ENCODE measurements at regions not wholly inside any gene's neighbourhood (a gene's known extent, or its start where the extent isn't known, plus 50 kb on each side); places are given as distances from the start of the nearest gene placed in this dataset.

DNA sequence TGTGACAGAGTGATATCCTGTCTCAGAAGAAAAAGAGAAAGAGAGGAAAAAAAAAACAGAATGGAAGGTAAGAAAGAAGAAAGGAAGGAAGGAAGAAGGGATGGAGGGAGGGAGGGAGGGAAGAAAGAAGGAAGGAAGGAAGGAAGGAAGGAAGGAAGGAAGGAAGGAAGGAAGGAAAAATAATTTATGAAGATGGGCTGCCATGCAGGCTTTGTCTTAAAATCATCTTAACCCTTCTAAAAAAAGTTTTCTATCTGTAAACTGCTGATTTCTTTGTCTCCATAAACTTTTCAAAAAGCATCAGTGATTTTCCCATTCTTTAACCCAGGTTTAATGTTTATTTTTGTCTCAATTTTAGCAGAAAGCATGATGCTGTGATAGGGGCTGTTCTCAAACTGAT lies 1154.1 kb upstream of the CDH6 start:
- no peak for DNase-seq

DNA sequence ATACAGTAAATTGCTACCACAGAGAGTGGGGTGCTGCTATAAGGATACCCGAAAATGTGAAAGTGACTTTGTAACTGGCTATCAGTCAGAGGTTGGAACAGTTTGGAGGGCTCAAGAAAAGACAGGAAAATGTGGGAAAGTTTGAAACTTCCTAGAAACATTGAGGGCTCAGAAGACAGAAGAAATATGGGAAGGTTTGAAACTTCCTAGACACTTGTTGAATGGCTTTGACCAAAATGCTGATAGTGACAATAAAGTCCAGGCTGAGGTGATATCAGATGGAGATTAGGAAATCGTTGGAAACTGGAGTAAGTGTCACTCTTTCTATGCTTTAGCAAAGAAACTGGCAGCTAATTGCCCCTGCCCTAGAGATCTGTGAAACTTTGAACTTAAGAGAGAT lies 1158.6 kb upstream of the CDH6 start:
- no peak for DNase-seq

DNA sequence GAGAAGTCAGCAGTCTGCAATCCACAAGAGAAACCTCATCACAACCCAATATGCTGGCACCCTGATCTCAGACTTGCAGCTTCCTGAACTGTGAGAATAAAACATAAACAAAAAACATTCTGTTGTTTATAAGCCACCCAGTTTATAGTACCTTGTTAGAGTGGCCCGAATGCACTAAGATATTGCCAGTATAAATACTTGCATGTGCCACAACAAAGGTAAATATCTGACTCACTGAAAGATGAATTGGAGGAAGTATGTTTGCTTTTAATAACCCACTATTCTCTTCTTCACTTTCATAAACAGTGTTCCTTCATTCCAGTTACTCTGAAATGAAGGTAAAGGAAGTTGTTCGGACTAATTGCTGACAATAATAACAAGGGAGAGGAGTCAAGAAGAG lies 1163.4 kb upstream of the CDH6 start:
- no peak for DNase-seq

DNA sequence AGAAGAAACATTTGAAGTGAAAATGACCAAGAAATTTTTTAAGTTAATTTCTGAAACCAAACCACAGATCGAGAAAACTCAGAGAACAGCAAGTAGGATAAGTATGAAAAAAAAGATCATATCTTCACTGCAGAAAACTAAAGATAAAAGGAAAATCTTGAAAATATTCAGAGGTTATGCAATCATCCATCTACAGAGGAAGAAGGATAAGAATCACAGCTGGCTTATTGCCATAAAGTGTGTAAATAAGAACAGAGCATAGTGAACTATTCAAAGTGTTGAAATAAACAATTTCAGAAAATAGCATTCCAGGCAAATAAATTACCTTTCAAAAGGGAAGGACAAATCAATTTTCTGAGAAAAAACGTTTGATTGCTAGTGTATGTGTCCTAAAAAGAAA lies 1191.7 kb upstream of the CDH6 start:
- DNase-seq, result no peak

DNA sequence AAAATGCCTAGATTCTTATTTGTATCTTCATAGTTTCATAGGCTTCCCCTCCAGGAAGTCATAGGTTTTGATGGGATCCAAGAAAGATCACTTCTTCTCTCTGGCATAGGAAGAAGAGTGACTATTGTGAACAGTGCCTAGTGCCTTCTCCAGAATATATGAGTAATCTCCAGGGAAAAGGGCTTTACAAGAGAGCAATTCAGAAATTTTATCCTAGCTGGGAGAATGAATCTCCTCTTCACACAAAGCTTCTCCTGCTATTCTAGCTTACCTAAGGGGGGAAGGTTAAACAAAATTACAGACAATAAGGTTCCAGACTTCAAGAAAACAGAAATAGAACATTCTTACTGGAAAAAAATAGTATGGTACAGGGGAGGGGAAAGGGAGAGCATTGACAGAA lies 1193.3 kb upstream of the CDH6 start:
- no peak for DNase-seq

DNA sequence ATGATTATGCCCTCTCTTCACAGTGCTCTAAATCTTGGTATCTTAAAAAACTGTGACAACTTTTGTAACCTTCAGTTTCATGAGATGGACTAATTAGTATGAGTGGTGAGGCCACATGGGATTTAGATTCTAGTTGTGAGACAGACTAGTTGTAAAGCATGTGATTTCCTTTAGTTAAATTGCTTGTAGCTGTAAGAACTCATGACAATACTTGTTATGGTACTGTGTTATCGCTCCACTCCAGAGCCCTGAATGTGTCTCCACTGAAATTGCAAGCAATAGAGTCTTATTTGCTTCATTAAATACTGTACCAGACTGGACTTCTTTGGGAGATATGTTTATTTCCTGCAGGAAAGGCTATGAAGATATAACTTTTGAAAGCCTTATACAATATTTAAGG lies 1198.3 kb upstream of the CDH6 start:
- DNase-seq, result no peak

DNA sequence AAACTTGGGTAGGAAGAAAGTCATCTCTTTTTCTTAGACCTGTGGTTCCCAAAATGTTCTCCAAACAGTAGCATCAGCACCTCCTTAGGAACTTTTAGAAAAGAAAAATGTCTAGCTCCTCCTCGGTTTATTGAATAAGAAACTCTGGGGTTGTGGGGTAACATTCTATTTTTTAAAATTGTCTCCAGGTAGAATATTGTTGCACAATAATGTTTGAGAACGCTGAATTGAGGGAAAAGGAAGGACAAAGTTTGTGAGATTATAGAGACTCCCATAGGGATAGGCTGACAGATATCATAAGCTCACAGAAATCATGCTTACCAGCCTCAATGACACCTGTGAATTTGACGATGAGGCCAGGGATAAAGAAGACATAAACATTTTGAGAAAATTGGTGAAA lies 1199.0 kb upstream of the CDH6 start:
- no peak for DNase-seq

DNA sequence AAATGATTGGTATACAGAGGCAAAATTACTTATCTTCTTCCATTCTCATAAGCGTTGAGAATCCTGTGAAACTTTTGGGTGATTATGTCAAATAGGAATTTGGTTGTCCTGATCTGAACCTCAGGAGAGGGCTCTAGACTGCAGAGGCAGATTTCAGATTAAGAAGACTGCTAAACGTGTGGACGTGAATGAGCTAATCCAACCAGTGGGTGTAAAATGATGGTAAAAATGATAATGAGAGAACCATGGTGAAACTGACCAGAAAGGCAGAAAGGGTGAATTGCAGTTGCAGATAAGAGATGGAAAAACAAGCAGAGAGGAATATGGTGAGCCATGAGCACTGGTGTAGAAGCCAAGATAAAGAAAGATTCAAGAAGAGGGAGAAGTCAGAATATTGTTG lies 1200.2 kb upstream of the CDH6 start:
- no peak for DNase-seq

DNA sequence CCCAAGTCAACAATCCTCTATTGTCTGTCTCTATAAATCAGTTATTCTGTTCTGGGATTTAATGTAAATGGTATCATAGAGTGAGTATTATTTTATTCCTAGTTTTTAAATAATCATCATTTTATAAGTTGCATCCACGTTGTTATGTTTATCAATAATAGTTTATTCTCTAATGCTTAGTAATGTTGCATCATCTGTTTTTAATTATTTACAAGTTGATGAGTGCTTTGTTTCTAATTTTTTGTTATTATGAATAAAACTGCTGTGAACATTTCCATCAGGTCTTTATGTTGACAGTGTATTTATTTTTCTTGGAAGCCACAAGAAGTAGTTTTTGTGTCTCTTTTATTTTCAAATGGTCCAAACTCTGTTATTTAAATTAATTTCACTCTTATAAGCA lies 1201.2 kb upstream of the CDH6 start:
- DNase-seq, result no peak

DNA sequence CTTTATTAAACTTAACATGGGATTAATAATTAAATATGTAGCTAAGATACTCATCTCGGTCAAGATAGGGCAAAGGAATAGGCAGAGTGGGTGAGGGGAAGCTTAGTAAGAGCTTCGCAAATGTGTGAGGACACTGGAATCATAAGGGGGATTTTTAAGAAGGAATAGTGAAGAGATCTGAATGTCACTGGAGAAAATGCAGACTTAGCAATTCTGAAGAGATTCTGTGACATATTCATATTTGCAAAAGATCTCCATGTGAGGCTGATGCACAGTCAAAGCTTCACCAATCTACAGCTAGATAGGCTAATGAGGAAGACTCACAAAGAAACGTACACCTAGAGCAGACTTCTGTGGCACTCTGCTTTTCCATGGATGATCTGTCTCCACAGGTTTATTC lies 1202.8 kb upstream of the CDH6 start:
- no peak for DNase-seq

DNA sequence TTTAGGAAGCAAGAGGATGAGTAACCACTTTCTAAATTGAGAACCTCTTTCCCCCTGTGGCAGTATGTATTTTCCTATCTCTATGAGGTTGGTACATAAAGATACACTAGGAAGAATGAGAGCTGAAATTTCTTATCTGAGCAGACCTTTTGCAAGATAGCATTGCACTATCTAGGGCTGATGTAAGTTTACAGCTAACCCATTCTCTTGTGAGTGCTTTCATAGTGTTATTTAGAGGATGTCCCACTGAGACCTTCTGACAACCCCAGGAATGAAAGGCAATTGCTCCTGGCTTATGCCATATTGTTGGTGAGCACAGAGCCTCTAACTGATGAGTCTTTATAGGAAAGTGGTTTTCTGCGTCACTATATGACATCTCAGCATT lies 1209.3 kb upstream of the CDH6 start:
- no peak for DNase-seq

DNA sequence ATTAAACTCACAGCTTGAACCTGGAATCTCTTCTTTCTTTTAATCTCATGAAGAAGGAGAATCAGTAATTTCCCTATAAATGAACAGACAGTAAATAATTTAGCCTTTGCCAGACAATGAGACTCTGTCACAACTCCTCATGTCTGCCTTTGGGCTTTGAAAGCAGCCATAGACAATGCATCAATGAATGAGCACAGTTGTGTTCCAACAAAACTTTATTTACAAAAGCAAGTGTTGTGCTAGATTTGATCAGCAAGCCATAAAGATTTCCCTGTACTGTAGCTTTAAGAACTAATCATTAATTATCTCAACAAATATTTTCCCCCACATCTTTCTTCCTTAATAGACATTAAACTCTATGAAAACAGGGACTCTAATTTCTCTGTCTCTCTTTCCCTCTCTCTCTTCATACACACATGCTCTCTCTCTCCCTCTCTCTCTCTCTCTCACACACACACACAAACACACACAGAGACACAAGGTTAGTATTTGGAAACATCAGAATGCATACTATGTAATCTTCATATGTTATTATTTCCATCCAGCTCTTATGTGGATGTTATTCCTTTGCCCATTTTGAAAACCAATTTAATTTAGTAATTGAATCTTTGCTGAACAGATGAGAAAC lies 1209.8 kb upstream of the CDH6 start:
- no peak for DNase-seq

DNA sequence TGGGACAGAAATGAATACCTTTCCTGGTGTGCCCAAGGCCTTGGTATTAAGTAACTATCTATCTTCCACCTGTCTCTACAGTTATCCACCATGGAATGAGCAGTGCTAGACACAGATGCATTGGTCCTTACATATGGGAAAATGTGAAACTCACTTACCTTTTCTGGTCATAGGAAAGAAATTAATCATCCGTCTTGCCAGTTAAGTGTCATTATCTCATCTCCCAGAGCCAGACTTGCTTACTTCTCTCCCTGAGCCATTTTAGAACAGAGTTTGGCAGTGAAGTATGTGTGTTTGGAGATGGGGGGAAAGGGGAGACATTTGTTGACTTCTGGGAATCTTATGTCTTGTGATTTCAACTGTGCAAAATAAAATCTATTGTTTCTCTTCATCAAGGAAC lies 1211.0 kb upstream of the CDH6 start:
- no peak for DNase-seq

DNA sequence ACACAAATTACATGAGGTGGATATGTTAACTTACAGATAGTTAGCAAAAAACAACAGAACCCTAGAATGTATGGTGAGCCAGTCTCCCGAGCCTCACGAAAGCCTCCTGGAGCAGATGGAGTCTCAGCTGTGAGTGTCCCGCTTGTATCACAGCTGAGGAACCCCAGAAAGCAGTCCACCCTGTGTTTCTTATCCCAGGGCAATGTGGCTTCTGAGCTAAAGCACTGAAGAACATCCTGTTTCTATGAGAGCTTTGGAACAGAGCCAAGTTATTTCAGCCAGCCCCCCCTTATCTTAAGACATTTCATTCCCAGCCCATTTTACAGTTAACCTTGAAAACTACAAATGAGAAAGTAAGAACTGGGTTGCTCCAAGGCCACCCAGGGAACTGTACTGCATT lies 1220.9 kb upstream of the CDH6 start:
- no peak for DNase-seq

DNA sequence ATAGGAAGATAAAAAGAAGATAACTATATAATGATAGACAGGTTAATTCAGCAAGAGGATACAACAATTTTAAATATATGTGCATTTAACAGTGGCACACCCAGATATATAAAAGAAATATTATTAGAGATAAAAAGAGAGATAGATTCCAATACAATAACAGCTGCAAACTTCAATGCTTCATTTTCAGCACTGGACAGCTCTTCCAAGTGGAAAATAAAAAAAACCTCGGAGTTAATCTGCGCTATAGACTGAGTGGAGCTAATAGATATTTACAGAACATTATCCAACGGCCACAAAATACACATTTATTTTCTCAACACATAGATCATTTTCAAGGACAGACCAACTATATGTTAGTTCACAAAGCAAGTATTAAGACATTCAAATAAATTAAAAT lies 1229.5 kb upstream of the CDH6 start:
- DNase-seq, result no peak

DNA sequence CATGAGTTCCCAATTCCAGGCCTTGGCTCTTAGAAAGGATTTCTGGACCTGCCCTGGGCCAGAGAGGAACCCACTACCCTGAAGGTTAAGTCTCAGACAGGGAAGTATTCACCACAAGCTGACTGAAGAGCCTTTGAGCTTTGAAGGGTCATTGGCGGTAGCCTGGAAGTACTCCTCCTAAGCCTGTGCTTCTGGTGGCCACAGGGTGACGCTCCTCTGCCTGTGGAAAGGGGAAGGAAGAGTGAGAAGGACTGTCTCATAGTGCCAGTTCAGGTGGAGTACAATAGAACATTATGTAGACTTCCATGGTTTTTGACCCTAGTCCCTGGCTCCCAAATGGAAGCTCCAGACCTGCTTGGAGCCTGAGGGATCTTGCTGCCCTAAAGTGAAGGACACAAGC lies 1233.2 kb upstream of the CDH6 start:
- no peak for DNase-seq

DNA sequence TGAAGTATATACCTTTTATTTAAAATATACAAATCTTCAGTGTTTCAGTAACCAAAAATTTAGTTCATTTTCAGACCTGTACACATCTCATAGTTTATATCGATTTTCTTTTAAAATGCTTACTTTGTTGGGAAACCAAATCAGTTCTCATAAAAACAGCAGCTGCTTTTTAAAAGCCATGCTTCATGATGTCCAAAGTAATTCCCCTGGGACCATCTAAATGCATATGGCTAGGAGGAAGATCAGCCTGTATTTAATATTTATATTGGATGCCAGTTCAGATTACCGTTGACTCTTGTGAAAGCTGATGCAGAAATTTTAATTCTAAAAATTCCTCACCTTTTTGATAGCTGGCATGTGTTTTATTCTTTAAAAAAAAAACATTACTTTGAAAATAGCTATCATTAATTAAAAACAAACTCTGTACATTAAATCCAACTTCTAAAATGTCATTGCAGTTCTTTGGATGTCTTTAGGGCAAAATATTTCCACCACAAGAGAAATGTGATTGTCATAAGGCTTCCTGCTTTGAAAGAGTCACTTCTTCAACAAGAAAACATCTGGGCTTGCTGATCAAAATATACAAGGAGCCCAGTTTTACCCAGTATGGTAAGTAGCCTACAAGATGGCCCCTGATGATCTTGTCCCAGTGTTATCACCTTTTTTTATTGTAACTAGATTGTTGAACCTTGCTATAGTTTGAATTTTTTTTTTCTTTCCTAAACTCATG lies 1242.9 kb upstream of the CDH6 start:
- DNase-seq, result no peak

DNA sequence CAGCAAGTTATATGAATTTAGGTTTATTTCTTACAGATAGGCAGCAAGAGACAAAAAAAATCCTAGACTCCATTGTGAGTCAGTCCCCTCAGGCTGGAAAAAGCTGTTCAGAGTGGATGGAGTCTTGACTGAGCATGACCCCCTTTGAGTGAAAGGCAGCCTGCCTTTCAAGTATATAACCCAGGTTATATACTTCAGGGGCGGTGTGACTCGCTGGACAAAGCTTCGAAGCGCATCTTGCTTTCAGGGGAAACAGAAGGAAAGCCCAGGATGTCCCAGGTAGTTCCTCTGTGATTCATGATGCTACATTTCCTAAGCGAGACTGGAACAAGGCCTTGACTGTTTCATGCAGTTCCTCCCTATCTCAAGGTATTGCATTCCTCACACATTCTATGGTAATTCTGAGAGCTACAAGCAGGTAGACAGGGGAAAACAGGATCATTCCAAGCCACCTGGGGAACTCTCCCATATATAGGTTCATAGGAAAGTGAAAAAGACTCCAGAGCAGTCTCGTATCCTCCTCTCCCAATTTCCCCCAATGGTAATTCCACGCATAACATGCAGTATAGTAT lies 1244.1 kb upstream of the CDH6 start:
- no peak for DNase-seq

DNA sequence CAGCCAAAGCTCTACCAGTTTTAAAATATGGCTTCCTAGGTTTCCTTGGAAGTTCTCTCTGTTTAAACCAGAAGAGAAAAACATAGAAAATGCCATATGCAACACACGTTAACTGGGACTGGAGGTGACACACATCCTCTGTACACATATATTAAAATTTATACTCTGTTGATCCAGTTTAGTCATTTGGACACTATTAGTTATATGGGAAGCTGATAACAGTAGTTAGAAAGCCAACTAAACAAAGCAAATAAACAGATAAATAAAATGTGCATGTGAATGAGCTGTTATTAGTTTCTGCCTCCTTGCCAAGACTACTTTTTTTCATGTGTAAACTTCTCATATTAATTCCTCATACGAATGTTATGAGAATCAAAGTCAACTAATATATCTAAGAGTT lies 1249.2 kb upstream of the CDH6 start:
- DNase-seq, result no peak

DNA sequence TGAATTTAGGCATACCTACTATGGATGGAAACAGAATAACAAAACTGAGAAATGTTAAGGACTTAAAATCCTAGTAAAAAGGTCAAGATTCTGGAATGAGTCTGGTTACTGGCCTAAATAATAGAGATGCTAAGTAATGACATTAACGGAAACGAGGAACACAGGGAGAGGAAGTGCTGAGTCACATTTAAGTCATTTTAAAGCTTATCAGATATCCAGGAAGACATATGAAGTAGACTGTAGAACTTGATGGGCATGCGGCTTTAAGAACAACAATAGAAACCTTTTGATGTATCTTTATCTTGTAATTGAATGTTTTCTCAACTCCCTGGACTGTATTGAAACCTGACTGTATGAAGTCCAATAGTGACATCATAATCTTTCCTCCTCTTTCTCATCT lies 1251.4 kb upstream of the CDH6 start:
- DNase-seq, result no peak

DNA sequence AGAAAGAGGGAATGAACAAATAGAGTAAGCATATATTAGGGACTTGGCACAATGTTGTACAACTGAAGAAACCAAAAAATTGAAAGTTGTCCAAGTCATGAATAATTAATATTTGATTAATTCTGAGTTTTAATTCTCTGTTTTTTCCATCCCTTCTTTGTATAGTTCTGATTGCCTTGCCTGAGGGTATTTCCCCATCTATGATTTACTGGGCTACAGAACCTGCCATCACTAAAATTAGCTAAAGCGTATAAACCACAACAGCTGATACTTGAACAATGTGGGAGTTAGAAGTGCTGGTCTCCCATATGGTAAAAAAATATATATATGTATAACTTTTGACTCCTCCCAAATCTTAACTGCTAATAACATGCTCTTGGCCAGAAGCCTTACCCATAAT lies 1253.5 kb upstream of the CDH6 start:
- DNase-seq, result no peak

DNA sequence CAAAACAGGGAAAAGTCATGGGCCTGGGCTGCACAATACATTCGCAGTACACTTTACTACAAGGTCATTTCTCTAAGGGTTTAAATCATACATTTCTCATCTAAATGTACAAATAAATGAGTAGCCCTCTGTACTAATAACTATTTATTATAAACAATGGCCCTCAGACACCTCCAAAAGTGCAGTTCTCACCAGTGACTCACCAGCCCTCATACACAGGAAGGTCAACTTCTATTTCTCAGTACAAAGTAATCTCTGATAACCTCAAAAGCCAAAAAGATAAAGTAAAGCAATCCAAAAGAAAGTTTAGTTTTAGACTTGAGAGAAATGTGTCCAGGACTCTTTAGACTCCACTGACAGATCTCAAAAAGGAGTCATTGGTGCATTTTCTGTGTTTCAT lies 1258.1 kb upstream of the CDH6 start:
- no peak for DNase-seq

DNA sequence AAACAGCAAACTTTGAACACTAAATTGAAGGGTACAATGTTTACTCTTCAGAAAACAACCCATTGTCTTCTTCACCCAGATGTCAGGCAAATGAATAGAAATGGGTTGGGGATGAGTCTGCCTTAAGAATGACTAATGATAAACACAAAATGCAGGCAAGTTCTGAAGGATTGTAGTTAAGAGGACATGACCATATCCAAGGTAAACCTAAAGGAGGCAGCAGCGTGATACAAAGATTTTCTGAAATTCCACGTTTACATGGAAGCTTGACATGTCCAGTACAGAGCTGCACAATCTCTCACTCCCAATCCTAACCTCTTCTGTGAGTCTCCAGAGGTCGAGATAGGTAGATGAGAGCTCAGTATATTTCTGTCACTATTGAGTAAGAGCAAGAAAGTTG lies 1263.2 kb upstream of the CDH6 start:
- no peak for DNase-seq

DNA sequence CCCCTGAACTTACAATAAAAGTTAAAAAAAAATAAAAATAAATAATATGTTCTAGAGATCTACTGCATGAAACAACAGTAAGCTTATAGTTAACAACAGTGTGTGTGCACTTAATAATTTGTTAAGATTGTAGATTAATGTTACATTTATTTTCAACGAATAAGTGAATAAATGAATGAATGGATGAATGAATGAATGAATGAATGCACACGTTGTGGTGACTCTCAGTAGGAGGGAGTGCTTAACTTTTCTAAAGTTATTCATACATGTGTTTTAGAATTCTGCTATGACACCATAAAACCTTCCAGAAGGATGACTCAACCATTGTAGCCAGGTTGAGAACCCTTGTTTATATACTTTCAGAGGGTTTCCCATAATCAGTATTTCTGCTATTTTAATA lies 1269.4 kb upstream of the CDH6 start:
- DNase-seq, result no peak

Measured in fibroblast of upper back skin (primary cell).